Activated CD4-positive, alpha-beta T cell treated with anti-CD3 and anti-CD28 coated beads, Interleukin-2, Interleukin-6, amounts not matched to agents 100 ng/mL and 50 ng/mL, durations not matched to agents 16 hours and 8 hours (primary cell): ENCODE measurements at regions not wholly inside any gene's neighbourhood (a gene's known extent, or its start where the extent isn't known, plus 50 kb on each side); places are given as distances from the start of the nearest gene placed in this dataset.

Experiments used
- DNase-seq: peaks from one replicate; pipeline ENCODE4 v3.0.0-alpha.2; 2020

GRCh38 chrX:98380556-98380955 is 1496.8 kb downstream of the RPA4 start:
- DNase-seq = no peak

GRCh38 chrX:98398542-98398941 is 1514.8 kb downstream of the RPA4 start:
- DNase-seq = peak; percentile 9

- DNase-seq = no peak
These were observed 1521.7 kb downstream of the RPA4 start for GRCh38 chrX:98405376-98405775.

- DNase-seq = no peak
These were observed 1523.9 kb downstream of the RPA4 start for GRCh38 chrX:98407584-98407983.

- no peak for DNase-seq
These were observed 1526.2 kb downstream of the RPA4 start for GRCh38 chrX:98409867-98410266.

GRCh38 chrX:98412058-98412457 is 1528.3 kb downstream of the RPA4 start:
- DNase-seq = no peak

- DNase-seq = no peak
These were observed 1538.8 kb downstream of the RPA4 start for GRCh38 chrX:98422536-98422935.

GRCh38 chrX:98432413-98432812 is 1548.7 kb downstream of the RPA4 start:
- DNase-seq = no peak

- no peak for DNase-seq
These were observed 1564.8 kb downstream of the RPA4 start for GRCh38 chrX:98448524-98448923.

- DNase-seq = no peak
These were observed 1568.7 kb downstream of the RPA4 start for GRCh38 chrX:98452456-98452855.

GRCh38 chrX:98459669-98460068 is 1576.0 kb downstream of the RPA4 start:
- DNase-seq = no peak

GRCh38 chrX:98480606-98481005 is 1596.9 kb downstream of the RPA4 start:
- no peak for DNase-seq

- no peak for DNase-seq
These were observed 1597.9 kb downstream of the RPA4 start for GRCh38 chrX:98481636-98482035.

GRCh38 chrX:98490670-98491069 is 1607.0 kb downstream of the RPA4 start:
- DNase-seq = no peak

GRCh38 chrX:98501426-98501825 is 1617.7 kb downstream of the RPA4 start:
- DNase-seq = no peak

GRCh38 chrX:98506907-98507306 is 1623.2 kb downstream of the RPA4 start:
- no peak for DNase-seq

- no peak for DNase-seq
These were observed 1630.3 kb downstream of the RPA4 start for GRCh38 chrX:98514032-98514431.

- DNase-seq = no peak
These were observed 1632.4 kb downstream of the RPA4 start for GRCh38 chrX:98516120-98516519.

- DNase-seq = no peak
These were observed 1639.3 kb downstream of the RPA4 start for GRCh38 chrX:98523026-98523425.

- DNase-seq = no peak
These were observed 1639.8 kb downstream of the RPA4 start for GRCh38 chrX:98523521-98523920.

- DNase-seq = no peak
These were observed 1664.8 kb downstream of the RPA4 start for GRCh38 chrX:98548519-98548918.

- DNase-seq = no peak
These were observed 1685.1 kb downstream of the RPA4 start for GRCh38 chrX:98568795-98569194.

GRCh38 chrX:98605941-98606340 is 1722.2 kb downstream of the RPA4 start:
- DNase-seq = no peak

GRCh38 chrX:98607739-98608138 is 1724.0 kb downstream of the RPA4 start:
- no peak for DNase-seq

- no peak for DNase-seq
These were observed 1743.9 kb downstream of the RPA4 start for GRCh38 chrX:98627645-98628044.

GRCh38 chrX:98637451-98637850 is 1753.7 kb downstream of the RPA4 start:
- DNase-seq = no peak
